PC-3 (cell line): ENCODE measurements at regions not wholly inside any gene's neighbourhood (a gene's known extent, or its start where the extent isn't known, plus 50 kb on each side); places are given as distances from the start of the nearest gene placed in this dataset.

Source experiments
- ATAC-seq: fragments of 200-7000 bp; cut with Tn5 transposase; 2 replicates; pipeline ENCODE4 v1.9.1; 2020; ENCODE audit warnings: mild to moderate bottlenecking, moderate library complexity
- BruUV-seq: library from RNA; stranded (reverse); fragments of 400-500 nt; replicated peaks from 2 replicates; lab custom pipeline; 2021; lab: Mats Ljungman, UMichigan
- CTCF ChIA-PET: fragments of 300-600 bp; sonication (Branson Sonifier 250); formaldehyde crosslinking; loops from one replicate; lab custom pipeline; 2022; ENCODE audit warnings: antibody characterized with exemption; lab: Charles Lee
- POLR2A ChIA-PET: fragments of 300-600 bp; sonication (Branson Sonifier 250); formaldehyde crosslinking; loops from one replicate; lab custom pipeline; 2022; ENCODE audit warnings: antibody characterized with exemption; ENCODE audit not compliant: unreplicated experiment; lab: Charles Lee
- DNase-seq: peaks from one replicate; pipeline ENCODE4 v3.0.0-alpha.2; 2015
- H2AFZ ChIP-seq: fragments of 300-600 bp; sonication (generic); 2 replicates; pipeline ENCODE4 v1.6.0; 2016; ENCODE audit warnings: antibody characterized with exemption, low read length
- H3F3A ChIP-seq: fragments of 300-600 bp; sonication (generic); one replicate; pipeline ENCODE4 v1.6.0; 2017; ENCODE audit warnings: antibody characterized with exemption, low read length, control low read depth, mild to moderate bottlenecking; ENCODE audit not compliant: unreplicated experiment
- H3K27ac ChIP-seq: fragments of 300-600 bp; sonication (generic); 2 replicates; pipeline ENCODE4 v1.5.1; 2016; ENCODE audit warnings: mild to moderate bottlenecking, low read length
- H3K27me3 ChIP-seq: fragments of 300-600 bp; sonication (generic); 2 replicates; pipeline ENCODE4 v1.6.1; 2016; ENCODE audit warnings: low read length, mixed read lengths
- H3K36me3 ChIP-seq: fragments of 300-600 bp; sonication (generic); 2 replicates; pipeline ENCODE4 v1.6.1; 2016; ENCODE audit warnings: low read depth, mixed run types, low read length, mixed read lengths
- H3K4me1 ChIP-seq: fragments of 300-600 bp; sonication (generic); 2 replicates; pipeline ENCODE4 v1.5.1; 2016; ENCODE audit warnings: low read length; ENCODE audit not compliant: insufficient read depth
- H3K4me2 ChIP-seq: fragments of 300-600 bp; sonication (generic); 2 replicates; pipeline ENCODE4 v1.6.0; 2016; ENCODE audit warnings: low read length
- H3K4me3 ChIP-seq: fragments of 300-600 bp; sonication (generic); 2 replicates; pipeline ENCODE4 v1.5.1; 2016; ENCODE audit warnings: mild to moderate bottlenecking, low read length, mixed read lengths
- H3K79me2 ChIP-seq: fragments of 300-600 bp; sonication (generic); 2 replicates; pipeline ENCODE4 v1.6.1; 2017; ENCODE audit warnings: low read length, mixed read lengths
- H3K9ac ChIP-seq: fragments of 300-600 bp; sonication (generic); 2 replicates; pipeline ENCODE4 v1.6.0; 2016; ENCODE audit warnings: mild to moderate bottlenecking, low read length
- H3K9me2 ChIP-seq: fragments of 300-600 bp; sonication (generic); replicated peaks from 2 replicates; pipeline ENCODE4 v1.6.1; 2016; ENCODE audit warnings: mixed run types, low read length, mixed read lengths
- H3K9me3 ChIP-seq: fragments of 300-600 bp; sonication (generic); 2 replicates; pipeline ENCODE4 v1.6.1; 2016; ENCODE audit warnings: low read length, mixed read lengths
- H4K20me1 ChIP-seq: fragments of 300-600 bp; sonication (generic); 2 replicates; pipeline ENCODE4 v1.6.1; 2016; ENCODE audit warnings: low read length, mixed read lengths
- CTCF ChIP-seq: fragments of 300-600 bp; sonication (generic); conservative IDR thresholded peaks from 2 replicates; pipeline ENCODE4 v1.5.1; 2017; ENCODE audit warnings: antibody characterized with exemption, low read depth, mild to moderate bottlenecking, low read length
- EZH2 ChIP-seq: fragments of 300-600 bp; sonication (generic); IDR thresholded peaks from one replicate; pipeline ENCODE4 v1.6.1; 2017; ENCODE audit warnings: antibody characterized with exemption, mild to moderate bottlenecking, low read length; ENCODE audit not compliant: unreplicated experiment
- EZH2phosphoT487 ChIP-seq: fragments of 300-600 bp; sonication (generic); IDR thresholded peaks from 2 replicates; pipeline ENCODE4 v1.6.1; 2018; ENCODE audit warnings: mild to moderate bottlenecking, antibody characterized with exemption, low read length, borderline replicate concordance
- intact Hi-C: fragments of 100-400 bp; cut with micrococcal nuclease; formaldehyde crosslinking; loops from 2 replicates; pipeline ENCODE4 v1.9.0; 2023

DNA sequence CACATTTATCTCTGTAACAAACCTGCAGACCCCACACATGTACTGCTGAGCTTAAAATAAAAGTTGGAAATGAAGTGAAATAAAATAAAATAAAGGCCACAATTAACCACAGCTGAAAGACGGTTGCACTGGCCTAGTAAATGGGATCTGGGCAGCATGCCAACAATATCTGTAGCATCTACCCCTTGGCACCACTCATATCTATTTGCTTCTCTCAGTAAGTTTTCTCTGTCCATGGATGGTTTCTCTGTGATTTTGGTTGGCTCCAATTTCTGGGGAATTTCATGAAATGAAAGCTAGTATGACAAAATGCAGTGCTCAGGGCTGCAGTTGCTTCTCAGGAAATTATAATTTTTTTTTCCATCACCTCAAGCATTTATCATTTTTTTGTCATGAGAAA is 172.0 kb upstream of the IL15 start:
- Histone ChIP-seq H3K4me1 (0 out of 2 replicates have a peak, but pooled peaks cover 3% of the 10 kb centered on the region), H4K20me1 (no peaks in the 10 kb centered on the region), H3F3A (no peaks in the 10 kb centered on the region), H3K27ac (no peak overlapping the region), H3K4me2 (no peak overlapping the region), H3K9me3 (no peaks in the 10 kb centered on the region), H3K36me3 (no peaks in the 10 kb centered on the region), H2AFZ (no peak overlapping the region), H3K79me2 (no peaks in the 10 kb centered on the region), H3K4me3 (no peak overlapping the region), H3K9ac (no peak overlapping the region), H3K27me3 (no peaks in the 10 kb centered on the region), H3K9me2 (0 out of 2 replicates have a peak, but pooled peaks cover 5% of the 10 kb centered on the region)
- ChIA-PET POLR2A (no interaction called here), CTCF (no interaction called here)
- DNase-seq (no peak), ATAC-seq (no peak)
- TF ChIP-seq CTCF: no peak
- TF ChIP-seq EZH2: no peak
- no peak for TF ChIP-seq EZH2phosphoT487
- intact Hi-C loops: no loop called here
- no TSS peak for BruUV-seq

DNA sequence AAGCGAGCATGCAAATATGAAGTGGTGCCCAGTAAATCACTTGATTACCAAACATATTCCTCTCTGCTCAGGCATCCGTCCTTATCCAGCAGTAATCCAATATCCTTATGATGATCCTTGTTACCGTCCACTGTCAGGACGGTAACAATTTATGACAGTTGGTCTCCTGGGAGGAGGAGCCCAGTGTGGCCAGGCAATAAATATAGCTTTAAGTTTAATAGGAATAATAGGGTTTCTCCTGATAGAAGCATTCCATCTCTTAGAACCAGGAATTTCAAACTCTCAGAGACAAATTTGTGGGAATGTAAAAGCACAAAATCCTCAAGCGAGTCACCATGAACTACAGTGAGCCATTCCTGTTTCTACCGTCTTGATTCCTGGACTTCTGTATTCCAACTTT is 171.2 kb upstream of the IL15 start:
- no peak for TF ChIP-seq EZH2phosphoT487
- TF ChIP-seq EZH2: no peak
- CTCF ChIA-PET: no interaction called here

DNA sequence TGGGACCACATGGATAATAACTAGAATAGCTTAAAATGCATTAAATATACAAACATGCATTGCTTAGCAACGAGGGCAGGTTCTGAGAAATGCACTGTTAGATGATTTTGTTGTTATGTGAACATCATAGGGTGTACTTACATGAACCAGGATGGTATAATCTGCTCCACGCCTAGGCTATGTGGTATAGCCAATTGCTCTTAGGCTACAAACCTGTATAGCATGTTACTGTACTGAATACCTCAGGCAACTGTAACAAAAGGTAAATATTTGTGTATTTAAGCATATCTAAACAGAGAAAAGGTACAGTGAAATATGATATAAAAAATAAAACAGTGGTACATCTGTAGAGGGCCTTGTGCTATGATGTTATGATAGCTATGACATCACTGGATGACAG is 169.2 kb upstream of the IL15 start:
- H3K36me3 ChIP-seq: no peaks in the 10 kb centered on the region
- DNase-seq: no peak
- no peaks in the 10 kb centered on the region for H4K20me1 ChIP-seq
- intact Hi-C loops: no loop called here
- no peaks in the 10 kb centered on the region for H3K9me3 ChIP-seq
- ATAC-seq: no peak
- BruUV-seq: no TSS peak
- no peak overlapping the region for H3K9ac ChIP-seq
- H3K9me2 ChIP-seq: 0 out of 2 replicates have a peak, but pooled peaks cover 5% of the 10 kb centered on the region
- TF ChIP-seq CTCF (no peak), EZH2phosphoT487 (no peak), EZH2 (no peak)
- H3K27me3 ChIP-seq: no peaks in the 10 kb centered on the region
- 0 out of 2 replicates have a peak, but pooled peaks cover 1% of the 10 kb centered on the region for H3K4me1 ChIP-seq
- POLR2A ChIA-PET: no interaction called here
- H3K27ac ChIP-seq: no peak overlapping the region
- H3F3A ChIP-seq: no peaks in the 10 kb centered on the region
- H3K79me2 ChIP-seq: no peaks in the 10 kb centered on the region
- CTCF ChIA-PET: no interaction called here
- no peak overlapping the region for H3K4me3 ChIP-seq
- no peak overlapping the region for H3K4me2 ChIP-seq
- no peak overlapping the region for H2AFZ ChIP-seq

More for the DNA sequence above, 171.2 kb upstream of the IL15 start:
- Histone ChIP-seq H3K79me2 (no peaks in the 10 kb centered on the region), H3K36me3 (no peaks in the 10 kb centered on the region), H3K4me1 (0 out of 2 replicates have a peak, but pooled peaks cover 3% of the 10 kb centered on the region), H3K9me3 (no peaks in the 10 kb centered on the region), H4K20me1 (no peaks in the 10 kb centered on the region), H3K4me3 (no peak overlapping the region), H3K27ac (no peak overlapping the region), H3K4me2 (no peak overlapping the region), H3K9ac (no peak overlapping the region), H3K27me3 (no peaks in the 10 kb centered on the region), H3K9me2 (0 out of 2 replicates have a peak, but pooled peaks cover 5% of the 10 kb centered on the region), H3F3A (no peaks in the 10 kb centered on the region), H2AFZ (no peak overlapping the region)
- DNase-seq (no peak), ATAC-seq (no peak)
- POLR2A ChIA-PET: interaction anchor here (0.6 kb wide), 1 partner anchor 119 kb away, joined by 5 read pairs; no protein-coding TSS in a partner anchor
- no TSS peak for BruUV-seq
- intact Hi-C loops: no loop called here
